ENCODE measurements at regions not wholly inside any gene's neighbourhood (a gene's known extent, or its start where the extent isn't known, plus 50 kb on each side); places are given as distances from the start of the nearest gene placed in this dataset.

DNA sequence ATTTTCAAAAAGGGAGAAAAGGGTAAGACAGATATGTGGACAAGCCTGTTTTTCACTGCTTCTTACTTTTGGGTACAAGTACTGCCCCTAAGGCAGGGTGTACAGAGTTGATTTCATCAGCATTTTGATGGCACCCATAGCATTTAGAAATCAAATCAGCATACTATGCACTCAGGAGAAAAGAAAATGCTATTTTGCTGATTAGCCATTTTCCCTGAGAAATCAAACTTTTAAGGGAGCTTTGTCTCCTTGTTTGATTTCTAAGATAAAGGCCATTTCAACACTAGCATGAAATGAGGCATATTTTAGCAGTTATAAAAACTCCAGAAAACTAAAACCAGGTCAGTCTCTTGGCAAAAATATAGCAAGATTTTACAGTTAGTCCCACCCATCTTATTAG lies 2269.4 kb upstream of the WWC1 start:
- DNase-seq (ENCODE audit: extremely low read depth, low read depth), result no peak
- TF ChIP-seq, protein P1, sequence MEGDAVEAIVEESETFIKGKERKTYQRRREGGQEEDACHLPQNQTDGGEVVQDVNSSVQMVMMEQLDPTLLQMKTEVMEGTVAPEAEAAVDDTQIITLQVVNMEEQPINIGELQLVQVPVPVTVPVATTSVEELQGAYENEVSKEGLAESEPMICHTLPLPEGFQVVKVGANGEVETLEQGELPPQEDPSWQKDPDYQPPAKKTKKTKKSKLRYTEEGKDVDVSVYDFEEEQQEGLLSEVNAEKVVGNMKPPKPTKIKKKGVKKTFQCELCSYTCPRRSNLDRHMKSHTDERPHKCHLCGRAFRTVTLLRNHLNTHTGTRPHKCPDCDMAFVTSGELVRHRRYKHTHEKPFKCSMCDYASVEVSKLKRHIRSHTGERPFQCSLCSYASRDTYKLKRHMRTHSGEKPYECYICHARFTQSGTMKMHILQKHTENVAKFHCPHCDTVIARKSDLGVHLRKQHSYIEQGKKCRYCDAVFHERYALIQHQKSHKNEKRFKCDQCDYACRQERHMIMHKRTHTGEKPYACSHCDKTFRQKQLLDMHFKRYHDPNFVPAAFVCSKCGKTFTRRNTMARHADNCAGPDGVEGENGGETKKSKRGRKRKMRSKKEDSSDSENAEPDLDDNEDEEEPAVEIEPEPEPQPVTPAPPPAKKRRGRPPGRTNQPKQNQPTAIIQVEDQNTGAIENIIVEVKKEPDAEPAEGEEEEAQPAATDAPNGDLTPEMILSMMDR (IDR thresholded peaks at IDR 0.05; ENCODE audit: low read depth, low read length), result no peak

DNA sequence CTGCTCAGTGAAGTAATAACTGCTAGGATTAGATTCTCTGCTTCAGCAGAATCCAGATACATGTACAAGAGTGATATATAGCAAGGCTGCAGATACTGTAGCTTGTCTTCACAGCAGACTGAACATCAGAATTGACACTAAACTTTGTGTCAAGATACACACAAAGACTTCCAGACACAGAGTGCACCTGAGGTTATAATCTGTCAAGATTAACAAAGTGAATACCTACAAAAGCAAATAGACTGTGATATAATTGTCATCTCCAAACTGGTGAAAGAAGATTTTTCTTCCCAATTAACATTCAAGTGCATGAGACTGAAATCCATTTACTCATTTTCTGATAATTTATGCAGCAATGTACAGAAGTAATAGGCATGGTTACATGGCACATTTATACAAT lies 2266.5 kb upstream of the WWC1 start:
- no peak for DNase-seq (ENCODE audit: extremely low read depth, low read depth)
- TF ChIP-seq, protein P1 (IDR thresholded peaks at IDR 0.05; ENCODE audit: low read depth, low read length), result no peak

DNA sequence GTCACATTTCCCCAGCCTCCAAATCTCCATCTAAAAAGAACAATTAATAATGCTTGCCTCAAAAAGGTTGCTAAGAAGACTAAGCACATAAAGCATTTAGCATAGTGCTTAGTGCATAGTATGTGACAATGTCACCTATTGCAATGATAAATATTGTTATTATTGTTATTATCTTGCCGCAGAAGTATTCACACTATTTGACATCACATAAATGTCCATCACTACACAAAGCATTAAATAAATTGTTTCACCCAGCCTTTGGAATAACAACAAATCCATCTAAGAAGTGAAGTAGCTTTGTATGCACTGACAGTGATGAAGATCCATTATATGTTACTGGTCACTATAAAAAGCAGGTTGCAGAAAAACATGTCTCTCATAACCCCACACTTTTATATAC lies 2263.9 kb upstream of the WWC1 start:
- TF ChIP-seq, protein P1 (IDR thresholded peaks at IDR 0.05; ENCODE audit: low read depth, low read length), result no peak
- DNase-seq (ENCODE audit: extremely low read depth, low read depth), result no peak

DNA sequence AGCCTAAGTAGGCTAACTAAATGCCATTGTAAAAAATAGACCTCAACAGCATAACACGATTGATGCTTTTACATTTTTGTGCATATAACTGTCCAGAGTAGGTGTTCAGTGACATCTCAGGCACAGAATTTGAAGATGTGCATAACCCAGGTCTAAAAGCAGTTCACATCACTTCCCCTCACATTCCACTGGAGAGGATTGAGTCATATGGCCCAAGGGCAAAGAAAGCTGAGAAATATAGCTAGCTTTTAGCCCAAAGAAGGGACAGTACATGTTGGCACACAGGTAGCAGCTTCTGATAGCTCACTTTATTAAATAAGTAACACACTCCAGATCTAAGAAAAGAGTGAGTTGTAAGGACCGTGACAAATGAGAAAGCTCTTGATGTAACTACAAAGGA lies 2259.5 kb upstream of the WWC1 start:
- TF ChIP-seq, protein P1 (IDR thresholded peaks at IDR 0.05; ENCODE audit: low read depth, low read length), result no peak
- DNase-seq (ENCODE audit: extremely low read depth, low read depth), result no peak

DNA sequence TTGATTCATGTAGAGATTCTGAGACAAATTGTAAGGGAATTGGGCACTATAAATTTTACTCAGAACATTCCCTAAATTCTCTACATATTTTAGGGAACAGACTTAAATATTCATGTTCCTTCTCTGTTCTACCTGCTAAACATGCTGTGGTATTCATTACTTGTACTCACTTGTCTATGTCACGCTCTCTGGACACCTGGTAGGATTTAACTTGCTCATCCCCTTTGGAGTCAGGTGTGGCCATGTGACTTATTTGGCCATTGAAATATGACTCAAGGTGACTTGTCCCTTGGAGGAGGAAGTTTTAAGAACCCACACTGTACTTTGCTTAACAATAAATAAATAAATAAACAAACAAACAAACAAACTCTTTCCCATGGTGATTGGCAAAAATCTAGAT lies 2258.8 kb upstream of the WWC1 start:
- TF ChIP-seq, protein P1 (IDR thresholded peaks at IDR 0.05; ENCODE audit: low read depth, low read length), result no peak
- no peak for DNase-seq (ENCODE audit: extremely low read depth, low read depth)

DNA sequence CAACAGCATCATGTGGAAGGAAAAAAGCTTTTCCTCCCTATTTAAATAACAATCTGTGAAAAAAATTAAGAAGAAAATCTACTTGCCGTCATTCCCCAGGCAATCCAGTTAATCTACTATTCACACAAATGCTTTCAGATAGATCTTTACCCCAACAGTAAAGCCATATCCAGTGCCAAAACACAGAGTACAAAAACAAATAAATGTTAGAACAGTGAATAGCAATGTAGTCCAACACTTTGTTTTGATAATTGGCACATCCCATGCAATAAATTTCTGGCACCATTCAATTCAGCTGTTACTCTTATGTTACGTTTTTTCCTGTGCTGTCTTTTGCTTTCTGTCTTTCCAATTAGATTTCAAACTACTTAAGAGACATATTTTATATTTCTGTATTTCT lies 2245.5 kb upstream of the WWC1 start:
- DNase-seq (ENCODE audit: extremely low read depth, low read depth), result no peak

DNA sequence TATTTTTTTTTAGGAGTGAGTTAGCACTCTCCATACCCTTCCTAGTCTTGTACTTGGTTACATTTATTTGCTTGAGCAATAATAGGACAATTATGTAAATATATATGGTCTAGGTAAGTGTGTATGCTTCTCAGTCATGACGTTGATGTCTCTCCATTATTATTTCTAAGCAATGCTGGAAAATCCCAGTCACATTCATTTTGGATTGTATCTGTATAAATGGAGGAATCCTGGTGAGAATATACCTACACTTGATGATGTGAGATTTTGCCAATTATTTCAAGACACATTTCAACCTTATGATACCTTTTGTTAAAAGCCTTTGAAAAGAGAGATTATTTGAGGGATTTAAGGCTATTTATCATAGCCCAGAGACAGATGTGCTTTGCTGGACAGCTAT lies 2244.5 kb upstream of the WWC1 start:
- TF ChIP-seq, protein P1 (IDR thresholded peaks at IDR 0.05; ENCODE audit: low read depth, low read length), result no peak
- DNase-seq (ENCODE audit: extremely low read depth, low read depth), result no peak

More for the DNA sequence above, 2245.5 kb upstream of the WWC1 start:
- TF ChIP-seq, protein P1 (IDR thresholded peaks at IDR 0.05; ENCODE audit: low read depth, low read length), result no peak
